Fibroblast of the aortic adventitia (primary cell): ENCODE measurements at regions not wholly inside any gene's neighbourhood (a gene's known extent, or its start where the extent isn't known, plus 50 kb on each side); places are given as distances from the start of the nearest gene placed in this dataset.

Experiments used
- DNase-seq: peaks from one replicate; pipeline ENCODE4 v3.0.0-alpha.2; 2010; ENCODE audit warnings: low read depth
- H3K4me3 ChIP-seq: 2 replicates; pipeline ENCODE4 v1.5.1; 2011; ENCODE audit warnings: low read depth, mild to moderate bottlenecking, control low read depth, low read length, moderate library complexity
- CTCF ChIP-seq: IDR thresholded peaks from 2 replicates; pipeline ENCODE4 v1.5.1; 2011; ENCODE audit warnings: mild to moderate bottlenecking, low read length, control low read depth, inconsistent platforms; ENCODE audit not compliant: insufficient read depth

DNA sequence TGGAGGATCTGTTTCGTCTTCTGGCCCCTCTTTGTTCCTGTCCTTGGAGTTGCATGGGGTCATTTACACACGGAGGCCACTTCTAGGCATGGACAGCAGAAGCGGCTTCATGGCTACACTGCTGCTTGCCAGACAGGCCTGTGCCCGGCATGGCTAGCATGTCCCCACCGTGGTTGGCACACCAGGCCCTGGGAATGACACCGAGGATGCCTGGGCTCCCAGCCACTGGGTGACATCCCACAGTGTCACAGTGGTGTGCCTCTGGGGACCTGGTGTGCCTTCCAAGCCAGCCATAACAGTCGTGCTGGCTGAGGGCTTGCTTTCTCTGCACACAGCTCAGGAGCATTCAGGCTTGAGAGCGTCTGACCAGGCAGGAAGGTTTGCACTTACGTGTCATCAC lies 910.1 kb downstream of the TBC1D22A start:
- TF ChIP-seq CTCF: no peak
- DNase-seq: no peak
- no peak overlapping the region for H3K4me3 ChIP-seq

DNA sequence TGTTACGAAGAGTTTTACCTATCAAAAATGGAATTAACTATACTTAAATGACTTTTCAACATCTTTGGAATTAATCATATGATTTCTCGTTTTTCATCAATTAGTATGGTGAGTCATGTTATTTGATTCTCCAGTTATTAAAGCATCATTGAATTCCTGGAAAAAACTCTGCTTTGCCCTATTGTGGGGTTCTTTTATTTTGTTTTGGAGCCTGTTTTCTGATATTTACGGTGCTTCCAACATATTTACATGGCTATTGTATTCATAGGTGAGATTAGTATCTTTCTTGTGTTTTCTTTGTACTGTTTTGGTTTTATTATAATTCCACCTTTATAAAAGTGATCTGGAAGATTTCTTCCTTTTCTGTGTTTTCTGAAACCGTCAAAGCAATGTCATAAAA lies 902.7 kb downstream of the TBC1D22A start:
- no peak overlapping the region for H3K4me3 ChIP-seq
- TF ChIP-seq CTCF: no peak
- no peak for DNase-seq

DNA sequence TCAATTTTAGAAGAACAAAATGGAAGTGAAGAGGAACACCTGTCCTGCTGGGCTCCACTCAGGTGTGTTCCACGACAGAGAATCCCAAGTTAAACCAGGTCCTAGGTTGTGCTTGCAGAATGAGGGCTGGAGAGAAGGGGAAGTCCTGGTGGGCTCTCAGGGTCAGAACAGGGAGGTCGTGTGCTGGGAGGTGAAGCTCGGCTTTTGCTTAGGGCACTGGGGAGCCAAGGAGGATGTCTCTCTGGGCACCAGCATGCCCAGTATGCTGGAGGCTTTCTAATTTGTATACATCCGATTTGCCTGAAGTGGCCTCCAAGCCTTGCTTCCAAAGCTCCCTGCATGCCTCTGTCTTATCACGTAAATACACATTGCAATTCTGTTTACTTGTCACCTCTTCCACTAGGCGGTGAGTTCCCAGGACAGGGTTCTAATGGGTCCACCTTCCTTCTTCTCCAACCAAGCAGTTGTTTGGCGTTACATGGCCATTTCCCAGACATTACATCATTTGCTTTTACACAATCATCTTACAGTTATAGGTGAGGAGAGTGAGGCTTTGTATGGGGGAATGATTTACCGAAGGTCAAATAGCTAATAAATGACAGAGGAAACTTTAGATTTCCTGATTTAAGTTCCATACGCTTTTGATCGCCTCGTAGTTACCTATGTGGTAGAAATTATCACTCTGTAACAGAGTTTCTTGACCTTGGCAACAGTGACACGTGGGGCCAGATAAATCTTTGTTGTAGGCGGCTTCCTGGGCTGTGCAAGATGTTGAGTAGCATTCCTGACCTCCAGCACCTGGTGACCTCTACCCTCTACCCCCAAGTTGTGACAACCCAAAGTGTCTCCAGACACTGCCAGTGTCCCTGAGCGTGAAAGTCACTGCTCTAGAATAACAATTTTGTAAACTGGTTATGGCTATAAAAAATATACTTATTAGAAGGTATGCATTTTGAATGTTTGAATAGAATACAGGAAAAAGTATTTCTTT lies 901.5 kb downstream of the TBC1D22A start:
- no peak for DNase-seq
- no peak for TF ChIP-seq CTCF
- H3K4me3 ChIP-seq: no peak overlapping the region

- no peak for DNase-seq
- no peak for TF ChIP-seq CTCF
- H3K4me3 ChIP-seq: no peak overlapping the region
Measured at GRCh38 chr22:47659467-47660223, 897.2 kb downstream of the TBC1D22A start.

- DNase-seq: no peak
- no peak overlapping the region for H3K4me3 ChIP-seq
- TF ChIP-seq CTCF: no peak
Measured at GRCh38 chr22:47658182-47658581, 895.7 kb downstream of the TBC1D22A start.

GRCh38 chr22:47657224-47657623 lies 894.8 kb downstream of the TBC1D22A start:
- DNase-seq: no peak
- no peak for TF ChIP-seq CTCF
- no peak overlapping the region for H3K4me3 ChIP-seq
